ENCODE measurements at regions not wholly inside any gene's neighbourhood (a gene's known extent, or its start where the extent isn't known, plus 50 kb on each side); places are given as distances from the start of the nearest gene placed in this dataset.

DNA sequence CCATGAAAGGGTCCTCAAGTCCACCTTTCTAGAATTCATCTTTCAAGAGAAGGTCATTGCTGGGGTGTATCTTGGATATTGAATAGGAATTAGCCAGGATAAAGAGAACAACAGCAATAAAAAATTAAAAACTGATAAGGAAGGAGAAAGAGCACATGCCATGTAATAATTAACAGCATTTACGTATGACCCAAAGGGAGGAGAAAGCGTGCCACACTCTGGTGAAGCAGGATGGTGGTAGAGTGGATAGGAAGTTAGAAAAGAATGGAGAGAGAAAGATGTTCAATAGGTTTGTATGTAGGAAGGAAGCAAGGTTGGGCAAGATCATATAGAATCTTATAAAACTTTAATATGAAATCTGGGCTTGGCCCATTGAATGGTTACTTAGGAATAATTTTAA, 751.5 kb downstream of the MAT2B start:
- TF ChIP-seq, protein P1, sequence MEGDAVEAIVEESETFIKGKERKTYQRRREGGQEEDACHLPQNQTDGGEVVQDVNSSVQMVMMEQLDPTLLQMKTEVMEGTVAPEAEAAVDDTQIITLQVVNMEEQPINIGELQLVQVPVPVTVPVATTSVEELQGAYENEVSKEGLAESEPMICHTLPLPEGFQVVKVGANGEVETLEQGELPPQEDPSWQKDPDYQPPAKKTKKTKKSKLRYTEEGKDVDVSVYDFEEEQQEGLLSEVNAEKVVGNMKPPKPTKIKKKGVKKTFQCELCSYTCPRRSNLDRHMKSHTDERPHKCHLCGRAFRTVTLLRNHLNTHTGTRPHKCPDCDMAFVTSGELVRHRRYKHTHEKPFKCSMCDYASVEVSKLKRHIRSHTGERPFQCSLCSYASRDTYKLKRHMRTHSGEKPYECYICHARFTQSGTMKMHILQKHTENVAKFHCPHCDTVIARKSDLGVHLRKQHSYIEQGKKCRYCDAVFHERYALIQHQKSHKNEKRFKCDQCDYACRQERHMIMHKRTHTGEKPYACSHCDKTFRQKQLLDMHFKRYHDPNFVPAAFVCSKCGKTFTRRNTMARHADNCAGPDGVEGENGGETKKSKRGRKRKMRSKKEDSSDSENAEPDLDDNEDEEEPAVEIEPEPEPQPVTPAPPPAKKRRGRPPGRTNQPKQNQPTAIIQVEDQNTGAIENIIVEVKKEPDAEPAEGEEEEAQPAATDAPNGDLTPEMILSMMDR (IDR thresholded peaks at IDR 0.05; ENCODE audit: low read depth, low read length), result no peak
- TF ChIP-seq POLR2A (IDR thresholded peaks at IDR 0.05; ENCODE audit: extremely low read depth, insufficient read length) (no peak), MAX (IDR thresholded peaks at IDR 0.05; ENCODE audit: low read depth, low read length) (no peak), MYC (IDR thresholded peaks at IDR 0.05; ENCODE audit: low read depth, low read length) (no peak)
- no peak overlapping the region for H3K4me3 ChIP-seq (ENCODE audit: low read depth, low read length)
- DNase-seq (ENCODE audit: low read depth), result no peak

DNA sequence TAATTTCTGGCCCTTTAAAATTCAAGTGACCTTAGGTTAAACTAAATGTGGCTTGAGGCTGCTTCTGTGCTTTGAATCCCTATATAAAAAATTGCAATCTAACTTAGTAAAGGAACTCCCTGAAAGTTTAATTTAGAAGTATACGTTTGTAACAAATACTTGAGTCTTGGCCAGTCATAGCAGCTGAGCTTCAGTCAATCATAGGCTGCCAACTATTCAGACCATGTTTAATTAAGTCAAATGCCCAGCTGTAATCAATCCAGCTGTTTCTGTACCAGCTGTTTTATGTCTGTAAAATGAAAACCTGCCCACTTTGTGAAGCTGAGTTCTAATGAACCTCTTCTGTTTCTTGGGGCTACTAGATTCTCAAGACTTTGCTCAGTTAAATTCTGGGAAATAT, 760.1 kb downstream of the MAT2B start:
- no peak for DNase-seq (ENCODE audit: low read depth)
- TF ChIP-seq POLR2A (IDR thresholded peaks at IDR 0.05; ENCODE audit: extremely low read depth, insufficient read length) (no peak), MYC (IDR thresholded peaks at IDR 0.05; ENCODE audit: low read depth, low read length) (no peak), MAX (IDR thresholded peaks at IDR 0.05; ENCODE audit: low read depth, low read length) (no peak)
- TF ChIP-seq, protein P1 (IDR thresholded peaks at IDR 0.05; ENCODE audit: low read depth, low read length), result no peak
- H3K4me3 ChIP-seq (ENCODE audit: low read depth, low read length), result no peak overlapping the region

DNA sequence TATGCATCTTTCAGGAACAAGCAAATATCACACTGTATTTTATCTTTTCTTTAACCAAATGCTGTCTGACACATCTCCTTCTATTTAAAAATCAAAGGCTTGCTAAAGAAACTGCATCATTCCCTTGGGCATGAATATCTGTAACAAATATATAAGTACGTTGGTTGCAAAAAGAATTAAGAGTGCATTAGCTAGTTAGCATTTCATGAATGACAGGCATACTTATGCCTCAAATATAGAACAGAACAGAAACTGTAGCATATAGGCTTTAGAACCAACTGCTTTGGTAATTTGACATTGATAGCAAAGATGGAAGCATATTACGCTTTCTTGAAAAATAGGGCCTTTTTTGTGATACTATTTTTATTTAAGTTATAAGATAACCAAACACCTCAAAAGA, 761.2 kb downstream of the MAT2B start:
- no peak for DNase-seq (ENCODE audit: low read depth)
- H3K4me3 ChIP-seq (ENCODE audit: low read depth, low read length), result no peak overlapping the region
- TF ChIP-seq POLR2A (IDR thresholded peaks at IDR 0.05; ENCODE audit: extremely low read depth, insufficient read length), result no peak
- TF ChIP-seq MAX (IDR thresholded peaks at IDR 0.05; ENCODE audit: low read depth, low read length), result no peak
- TF ChIP-seq, protein P1 (IDR thresholded peaks at IDR 0.05; ENCODE audit: low read depth, low read length), result no peak
- TF ChIP-seq MYC (IDR thresholded peaks at IDR 0.05; ENCODE audit: low read depth, low read length), result no peak

- DNase-seq (ENCODE audit: low read depth), result peak; percentile 15
- no peak for TF ChIP-seq POLR2A (IDR thresholded peaks at IDR 0.05; ENCODE audit: extremely low read depth, insufficient read length)
- TF ChIP-seq MAX (IDR thresholded peaks at IDR 0.05; ENCODE audit: low read depth, low read length), result no peak
- no peak for TF ChIP-seq MYC (IDR thresholded peaks at IDR 0.05; ENCODE audit: low read depth, low read length)
- TF ChIP-seq, protein P1 (IDR thresholded peaks at IDR 0.05; ENCODE audit: low read depth, low read length), result no peak
- no peak overlapping the region for H3K4me3 ChIP-seq (ENCODE audit: low read depth, low read length)
Observed at GRCh38 chr5:164277720-164278119, 772.3 kb downstream of the MAT2B start.

DNA sequence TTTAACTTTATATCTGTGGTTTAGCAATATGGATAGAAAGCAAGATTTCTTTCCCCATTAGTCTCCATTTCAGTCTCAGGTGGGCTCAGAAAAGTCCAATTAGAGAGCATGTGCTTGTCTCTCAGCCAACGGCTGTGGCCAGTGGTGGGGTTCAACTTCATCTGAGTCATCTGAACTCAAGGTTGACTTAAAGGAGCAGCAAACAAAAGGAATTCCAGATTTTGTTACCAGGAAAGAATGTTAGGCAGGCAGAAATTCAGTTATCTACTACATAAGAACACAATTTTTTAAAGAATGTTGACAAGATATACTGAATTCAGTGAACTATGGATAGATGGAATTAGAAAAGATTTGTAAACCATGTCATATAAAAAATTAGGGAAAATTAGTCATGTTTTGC, 784.1 kb downstream of the MAT2B start:
- no peak overlapping the region for H3K4me3 ChIP-seq (ENCODE audit: low read depth, low read length)
- no peak for DNase-seq (ENCODE audit: low read depth)
- TF ChIP-seq MAX (IDR thresholded peaks at IDR 0.05; ENCODE audit: low read depth, low read length) (no peak), POLR2A (IDR thresholded peaks at IDR 0.05; ENCODE audit: extremely low read depth, insufficient read length) (no peak), MYC (IDR thresholded peaks at IDR 0.05; ENCODE audit: low read depth, low read length) (no peak)
- TF ChIP-seq, protein P1 (IDR thresholded peaks at IDR 0.05; ENCODE audit: low read depth, low read length), result no peak

Measured in NB4 (cell line).